ENCODE measurements at regions not wholly inside any gene's neighbourhood (a gene's known extent, or its start where the extent isn't known, plus 50 kb on each side); places are given as distances from the start of the nearest gene placed in this dataset.

- TF ChIP-seq CTCF (IDR thresholded peaks at IDR 0.05) = no peak
Measured at GRCh38 chr6:170153436-170154319, 137.2 kb downstream of the DLL1 start.

GRCh38 chr6:170152989-170153388, 137.9 kb downstream of the DLL1 start:
- H3K27ac ChIP-seq = no peak overlapping the region
- no peak overlapping the region for H3K4me3 ChIP-seq (ENCODE audit: low read depth in 1 of 2, low read length in 1 of 2)
- no peaks in the 10 kb centered on the region for H3K4me1 ChIP-seq (ENCODE audit: control insufficient read depth in 1 of 2, insufficient read depth in 1 of 2, low read depth in 1 of 2, low read length in 1 of 2)
- H3K27me3 ChIP-seq = peaks cover 60% of the 10 kb centered on the region
- no peaks in the 10 kb centered on the region for H3K36me3 ChIP-seq
- H3K9me3 ChIP-seq = no peaks in the 10 kb centered on the region
- no peak for TF ChIP-seq CTCF (IDR thresholded peaks at IDR 0.05)

More at GRCh38 chr6:170153436-170154319, 137.2 kb downstream of the DLL1 start:
- Histone ChIP-seq H3K4me1 (ENCODE audit: control insufficient read depth in 1 of 2, insufficient read depth in 1 of 2, low read depth in 1 of 2, low read length in 1 of 2) (no peaks in the 10 kb centered on the region), H3K27ac (no peak overlapping the region), H3K36me3 (no peaks in the 10 kb centered on the region), H3K4me3 (ENCODE audit: low read depth in 1 of 2, low read length in 1 of 2) (no peak overlapping the region), H3K9me3 (no peaks in the 10 kb centered on the region), H3K27me3 (peaks cover 53% of the 10 kb centered on the region)

GRCh38 chr6:170152124-170152926, 138.6 kb downstream of the DLL1 start:
- no peaks in the 10 kb centered on the region for H3K4me1 ChIP-seq (ENCODE audit: control insufficient read depth in 1 of 2, insufficient read depth in 1 of 2, low read depth in 1 of 2, low read length in 1 of 2)
- H3K27me3 ChIP-seq = peaks cover 67% of the 10 kb centered on the region
- no peak for TF ChIP-seq CTCF (IDR thresholded peaks at IDR 0.05)
- H3K36me3 ChIP-seq = no peaks in the 10 kb centered on the region
- no peaks in the 10 kb centered on the region for H3K9me3 ChIP-seq
- H3K27ac ChIP-seq = no peak overlapping the region
- H3K4me3 ChIP-seq (ENCODE audit: low read depth in 1 of 2, low read length in 1 of 2) = no peak overlapping the region

- H3K4me3 ChIP-seq (ENCODE audit: low read depth in 1 of 2, low read length in 1 of 2) = no peak overlapping the region
- H3K27me3 ChIP-seq = peaks cover 72% of the 10 kb centered on the region
- H3K4me1 ChIP-seq (ENCODE audit: control insufficient read depth in 1 of 2, insufficient read depth in 1 of 2, low read depth in 1 of 2, low read length in 1 of 2) = no peaks in the 10 kb centered on the region
- no peaks in the 10 kb centered on the region for H3K9me3 ChIP-seq
- H3K36me3 ChIP-seq = no peaks in the 10 kb centered on the region
- TF ChIP-seq CTCF (IDR thresholded peaks at IDR 0.05) = no peak
- no peak overlapping the region for H3K27ac ChIP-seq
Measured at GRCh38 chr6:170151804-170152123, 139.1 kb downstream of the DLL1 start.

GRCh38 chr6:170151321-170151771, 139.5 kb downstream of the DLL1 start:
- Histone ChIP-seq H3K36me3 (no peaks in the 10 kb centered on the region), H3K4me3 (ENCODE audit: low read depth in 1 of 2, low read length in 1 of 2) (no peak overlapping the region)
- no peak for TF ChIP-seq CTCF (IDR thresholded peaks at IDR 0.05)

More at GRCh38 chr6:170151321-170151771, 139.5 kb downstream of the DLL1 start:
- no peaks in the 10 kb centered on the region for H3K9me3 ChIP-seq
- no peaks in the 10 kb centered on the region for H3K4me1 ChIP-seq (ENCODE audit: control insufficient read depth in 1 of 2, insufficient read depth in 1 of 2, low read depth in 1 of 2, low read length in 1 of 2)
- peaks cover 76% of the 10 kb centered on the region for H3K27me3 ChIP-seq
- no peak overlapping the region for H3K27ac ChIP-seq
